OCI-LY7 (cell line): ENCODE measurements at regions not wholly inside any gene's neighbourhood (a gene's known extent, or its start where the extent isn't known, plus 50 kb on each side); places are given as distances from the start of the nearest gene placed in this dataset.

Source experiments
- CTCF ChIP-seq: fragments of 200-600 bp; sonication (generic); conservative IDR thresholded peaks from 2 replicates; pipeline ENCODE4 v1.5.1; 2014; ENCODE audit warnings: mild to moderate bottlenecking, antibody characterized with exemption, low read length, moderate library complexity, mixed read lengths
- EZH2phosphoT487 ChIP-seq: fragments of 200-600 bp; sonication (generic); IDR thresholded peaks from 2 replicates; pipeline ENCODE4 v1.6.1; 2018; ENCODE audit warnings: low read depth, borderline replicate concordance, mild to moderate bottlenecking, mixed run types, antibody characterized with exemption, low read length, moderate library complexity, mixed read lengths

DNA sequence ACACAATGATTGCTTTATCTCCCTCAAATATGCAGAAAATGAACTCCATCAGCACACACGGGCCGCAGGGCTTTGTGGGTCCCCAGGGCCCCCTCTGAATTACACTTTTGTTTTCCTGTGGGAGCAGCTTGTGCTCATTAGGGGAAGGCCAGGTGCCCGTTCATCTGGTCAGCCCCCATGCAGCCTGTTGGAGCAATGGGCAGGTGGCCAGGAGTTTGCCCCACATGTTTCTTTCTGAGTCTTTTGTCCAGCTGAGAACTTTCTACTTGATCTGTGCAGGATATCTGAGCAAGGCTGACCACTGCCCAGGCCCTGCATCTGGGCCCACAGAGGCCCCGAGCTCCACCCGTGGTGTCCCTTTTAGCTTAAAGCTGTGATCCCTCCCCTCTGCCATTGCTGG lies 105.3 kb upstream of the FAM20C start:
- TF ChIP-seq CTCF (no peak), EZH2phosphoT487 (no peak)
